ENCODE measurements at regions not wholly inside any gene's neighbourhood (a gene's known extent, or its start where the extent isn't known, plus 50 kb on each side); places are given as distances from the start of the nearest gene placed in this dataset.

GRCh38 chr1:187236199-187236598 lies 407.4 kb downstream of the PLA2G4A start:
- no peaks in the 10 kb centered on the region for H3K9me3 ChIP-seq
- TF ChIP-seq SMC3 (IDR thresholded peaks at IDR 0.05) (no peak), BCL3 (IDR thresholded peaks at IDR 0.05) (no peak), EHF (CRISPR knock-in tag; IDR thresholded peaks at IDR 0.05) (no peak), KDM5A (IDR thresholded peaks at IDR 0.05) (no peak), HOXA7 (CRISPR knock-in tag; IDR thresholded peaks at IDR 0.05) (no peak), CHD4 (IDR thresholded peaks at IDR 0.05; ENCODE audit: borderline replicate concordance) (no peak)
- TF ChIP-seq, protein P1, sequence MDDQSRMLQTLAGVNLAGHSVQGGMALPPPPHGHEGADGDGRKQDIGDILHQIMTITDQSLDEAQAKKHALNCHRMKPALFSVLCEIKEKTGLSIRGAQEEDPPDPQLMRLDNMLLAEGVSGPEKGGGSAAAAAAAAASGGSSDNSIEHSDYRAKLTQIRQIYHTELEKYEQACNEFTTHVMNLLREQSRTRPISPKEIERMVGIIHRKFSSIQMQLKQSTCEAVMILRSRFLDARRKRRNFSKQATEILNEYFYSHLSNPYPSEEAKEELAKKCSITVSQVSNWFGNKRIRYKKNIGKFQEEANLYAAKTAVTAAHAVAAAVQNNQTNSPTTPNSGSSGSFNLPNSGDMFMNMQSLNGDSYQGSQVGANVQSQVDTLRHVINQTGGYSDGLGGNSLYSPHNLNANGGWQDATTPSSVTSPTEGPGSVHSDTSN (IDR thresholded peaks at IDR 0.05), result no peak
- ChIA-PET CTCF (interaction anchor here (1.5 kb wide), 1 partner anchor 12 kb away, joined by 3 read pairs; no protein-coding TSS in a partner anchor), POLR2A (no interaction called here)
- no peak overlapping the region for H3K4me2 ChIP-seq
- ATAC-seq (no peak), FAIRE-seq (no peak), DNase-seq (ENCODE audit: low read depth in 1 of 2, low spot score in 1 of 2) (no peak)
- H3K4me3 ChIP-seq, result no peak overlapping the region
- no peaks in the 10 kb centered on the region for H3K4me1 ChIP-seq
- no peak overlapping the region for H3K27ac ChIP-seq
- 43% methylated on average over 2 of the region's 2 CpGs for WGBS (ENCODE audit: missing lambda C conversion rate)

GRCh38 chr1:187236676-187237075 lies 407.9 kb downstream of the PLA2G4A start:
- FAIRE-seq (no peak), DNase-seq (ENCODE audit: low read depth in 1 of 2, low spot score in 1 of 2) (no peak), ATAC-seq (no peak)
- Histone ChIP-seq H3K27ac (no peak overlapping the region), H3K9me3 (no peaks in the 10 kb centered on the region), H3K4me3 (no peak overlapping the region), H3K4me2 (no peak overlapping the region), H3K4me1 (no peaks in the 10 kb centered on the region)
- CTCF ChIA-PET, result interaction anchor here (0.5 kb wide), 1 partner anchor 78 kb away, joined by 3 read pairs; no protein-coding TSS in a partner anchor
- 46% methylated on average over 2 of the region's 2 CpGs for WGBS (ENCODE audit: missing lambda C conversion rate)
- POLR2A ChIA-PET, result no interaction called here
- TF ChIP-seq MYC (IDR thresholded peaks at IDR 0.05; ENCODE audit: borderline replicate concordance, low read length) (no peak), TP53 (CRISPR knock-in tag; IDR thresholded peaks at IDR 0.05) (no peak), NPAS2 (CRISPR knock-in tag; IDR thresholded peaks at IDR 0.05; ENCODE audit: borderline replicate concordance) (no peak), CBX2 (IDR thresholded peaks at IDR 0.05; ENCODE audit: borderline replicate concordance, low read depth) (no peak), ZNF302 (CRISPR knock-in tag; IDR thresholded peaks at IDR 0.05) (no peak)
- TF ChIP-seq, protein P2, sequence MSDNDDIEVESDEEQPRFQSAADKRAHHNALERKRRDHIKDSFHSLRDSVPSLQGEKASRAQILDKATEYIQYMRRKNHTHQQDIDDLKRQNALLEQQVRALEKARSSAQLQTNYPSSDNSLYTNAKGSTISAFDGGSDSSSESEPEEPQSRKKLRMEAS (IDR thresholded peaks at IDR 0.05), result no peak

GRCh38 chr1:187237542-187237941 lies 408.8 kb downstream of the PLA2G4A start:
- DNase-seq (ENCODE audit: low read depth in 1 of 2, low spot score in 1 of 2) (no peak), ATAC-seq (no peak), FAIRE-seq (no peak)
- H3K4me1 ChIP-seq, result no peaks in the 10 kb centered on the region
- ChIA-PET POLR2A (no interaction called here), CTCF (interaction anchor here (0.6 kb wide), 1 partner anchor 674 kb away, joined by 3 read pairs; no protein-coding TSS in a partner anchor)
- no peak overlapping the region for H3K4me2 ChIP-seq
- H3K9me3 ChIP-seq, result no peaks in the 10 kb centered on the region
- no peak overlapping the region for H3K4me3 ChIP-seq
- no peak overlapping the region for H3K27ac ChIP-seq
- TF ChIP-seq, protein P1 (IDR thresholded peaks at IDR 0.05), result no peak
- no peak for TF ChIP-seq CBX2 (IDR thresholded peaks at IDR 0.05; ENCODE audit: borderline replicate concordance, low read depth)
- no peak for TF ChIP-seq JUN (IDR thresholded peaks at IDR 0.05)
- TF ChIP-seq FOSL2 (IDR thresholded peaks at IDR 0.05), result no peak
- TF ChIP-seq FOSL2 (CRISPR knock-in tag; IDR thresholded peaks at IDR 0.05), result no peak
- TF ChIP-seq, protein P3, sequence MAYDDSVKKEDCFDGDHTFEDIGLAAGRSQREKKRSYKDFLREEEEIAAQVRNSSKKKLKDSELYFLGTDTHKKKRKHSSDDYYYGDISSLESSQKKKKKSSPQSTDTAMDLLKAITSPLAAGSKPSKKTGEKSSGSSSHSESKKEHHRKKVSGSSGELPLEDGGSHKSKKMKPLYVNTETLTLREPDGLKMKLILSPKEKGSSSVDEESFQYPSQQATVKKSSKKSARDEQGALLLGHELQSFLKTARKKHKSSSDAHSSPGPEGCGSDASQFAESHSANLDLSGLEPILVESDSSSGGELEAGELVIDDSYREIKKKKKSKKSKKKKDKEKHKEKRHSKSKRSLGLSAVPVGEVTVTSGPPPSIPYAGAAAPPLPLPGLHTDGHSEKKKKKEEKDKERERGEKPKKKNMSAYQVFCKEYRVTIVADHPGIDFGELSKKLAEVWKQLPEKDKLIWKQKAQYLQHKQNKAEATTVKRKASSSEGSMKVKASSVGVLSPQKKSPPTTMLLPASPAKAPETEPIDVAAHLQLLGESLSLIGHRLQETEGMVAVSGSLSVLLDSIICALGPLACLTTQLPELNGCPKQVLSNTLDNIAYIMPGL (CRISPR knock-in tag; IDR thresholded peaks at IDR 0.05; ENCODE audit: borderline replicate concordance), result no peak
- no peak for TF ChIP-seq ZSCAN20 (CRISPR knock-in tag; IDR thresholded peaks at IDR 0.05)
- TF ChIP-seq TFCP2L1 (CRISPR knock-in tag; IDR thresholded peaks at IDR 0.05), result no peak
- no peak for TF ChIP-seq KDM1A (IDR thresholded peaks at IDR 0.05; ENCODE audit: low read depth)
- no peak for TF ChIP-seq RFX5 (IDR thresholded peaks at IDR 0.05)
- no peak for TF ChIP-seq HOXB13 (CRISPR knock-in tag; IDR thresholded peaks at IDR 0.05; ENCODE audit: low read depth)
- no peak for TF ChIP-seq CHD2 (IDR thresholded peaks at IDR 0.05; ENCODE audit: low read length, partially characterized antibody)
- TF ChIP-seq BCL3 (IDR thresholded peaks at IDR 0.05), result no peak
- WGBS (ENCODE audit: missing lambda C conversion rate), result 67% methylated on average over 3 of the region's 3 CpGs

Data from A549 (cell line).